RWPE2 (cell line): ENCODE measurements at regions not wholly inside any gene's neighbourhood (a gene's known extent, or its start where the extent isn't known, plus 50 kb on each side); places are given as distances from the start of the nearest gene placed in this dataset.
"Not testable (repeated sequence)": the region's sequence is repeated elsewhere in the genome, so short reads cannot be mapped to it uniquely, and the experiment has no call there.

Source experiments
- ATAC-seq: fragments of 200-7000 bp; cut with Tn5 transposase; 3 replicates; pipeline ENCODE4 v1.9.1; 2021; ENCODE audit warnings: low read depth
- DNase-seq: peaks from one replicate; pipeline ENCODE4 v3.0.0-alpha.2; 2020; ENCODE audit warnings: low spot score
- H3K27ac ChIP-seq: fragments of 450-650 bp; 2 replicates; pipeline ENCODE4 v1.5.1; 2017; ENCODE audit warnings: mild to moderate bottlenecking; ENCODE audit not compliant: poor library complexity, severe bottlenecking
- H3K27me3 ChIP-seq: fragments of 250-450 bp; sonication (Bioruptor Pico); 2 replicates; pipeline ENCODE4 v1.5.1; 2021; ENCODE audit warnings: mild to moderate bottlenecking, moderate library complexity; ENCODE audit not compliant: insufficient read depth, poor library complexity, severe bottlenecking
- H3K36me3 ChIP-seq: fragments of 250-450 bp; sonication (Bioruptor Pico); 2 replicates; pipeline ENCODE4 v1.5.1; 2020; ENCODE audit warnings: low read depth, mild to moderate bottlenecking, moderate library complexity
- H3K4me1 ChIP-seq: fragments of 250-450 bp; sonication (Bioruptor Pico); 2 replicates; pipeline ENCODE4 v1.5.1; 2021; ENCODE audit warnings: mild to moderate bottlenecking, moderate library complexity; ENCODE audit not compliant: insufficient read depth, poor library complexity, severe bottlenecking
- H3K4me3 ChIP-seq: fragments of 250-450 bp; sonication (Bioruptor Pico); 2 replicates; pipeline ENCODE4 v1.5.1; 2021; ENCODE audit warnings: mild to moderate bottlenecking, moderate library complexity; ENCODE audit not compliant: severe bottlenecking
- H3K9me3 ChIP-seq: fragments of 250-450 bp; sonication (Bioruptor Pico); 2 replicates; pipeline ENCODE4 v1.5.1; 2021; ENCODE audit warnings: mild to moderate bottlenecking, moderate library complexity; ENCODE audit not compliant: severe bottlenecking
- CTCF ChIP-seq: fragments of 450-650 bp; IDR thresholded peaks from one replicate; pipeline ENCODE4 v1.5.1; 2017; ENCODE audit warnings: mild to moderate bottlenecking, moderate library complexity; ENCODE audit not compliant: poor library complexity, severe bottlenecking

- not testable (repeated sequence) for H3K9me3 ChIP-seq
- ATAC-seq: peak; percentile 25; the same call in 1 of the 3 replicates
These were observed 56.2 kb upstream of the TFPI start for GRCh38 chr2:187610450-187610849.

GRCh38 chr2:187612857-187613256, 58.6 kb upstream of the TFPI start:
- H3K4me3 ChIP-seq: no peak overlapping the region
- no peaks in the 10 kb centered on the region for H3K4me1 ChIP-seq
- TF ChIP-seq CTCF: no peak
- H3K9me3 ChIP-seq: peaks cover 2% of the 10 kb centered on the region
- no peak overlapping the region for H3K27ac ChIP-seq
- H3K36me3 ChIP-seq: no peaks in the 10 kb centered on the region
- DNase-seq: no peak
- H3K27me3 ChIP-seq: no peaks in the 10 kb centered on the region
- ATAC-seq: no peak

More at GRCh38 chr2:187610450-187610849, 56.2 kb upstream of the TFPI start:
- not testable (repeated sequence) for H3K4me3 ChIP-seq, DNase-seq, H3K4me1 ChIP-seq, H3K27ac ChIP-seq, H3K27me3 ChIP-seq, H3K36me3 ChIP-seq

- H3K27me3 ChIP-seq: no peaks in the 10 kb centered on the region
- no peaks in the 10 kb centered on the region for H3K4me1 ChIP-seq
- no peak overlapping the region for H3K4me3 ChIP-seq
- no peak for TF ChIP-seq CTCF
- H3K9me3 ChIP-seq: peaks cover 2% of the 10 kb centered on the region
- no peak overlapping the region for H3K27ac ChIP-seq
- ATAC-seq: no peak
- no peaks in the 10 kb centered on the region for H3K36me3 ChIP-seq
- no peak for DNase-seq
These were observed 60.5 kb upstream of the TFPI start for GRCh38 chr2:187614756-187615155.

- no peak overlapping the region for H3K4me3 ChIP-seq
- no peaks in the 10 kb centered on the region for H3K27me3 ChIP-seq
- DNase-seq (no peak), ATAC-seq (no peak)
- H3K4me1 ChIP-seq: no peaks in the 10 kb centered on the region
- peaks cover 2% of the 10 kb centered on the region for H3K9me3 ChIP-seq
- TF ChIP-seq CTCF: no peak
- H3K36me3 ChIP-seq: no peaks in the 10 kb centered on the region
- no peak overlapping the region for H3K27ac ChIP-seq
These were observed 61.1 kb upstream of the TFPI start for GRCh38 chr2:187615364-187615763.

- no peak overlapping the region for H3K4me3 ChIP-seq
- H3K36me3 ChIP-seq: no peaks in the 10 kb centered on the region
- ATAC-seq (no peak), DNase-seq (no peak)
- no peak overlapping the region for H3K27ac ChIP-seq
- no peaks in the 10 kb centered on the region for H3K27me3 ChIP-seq
- peaks cover 2% of the 10 kb centered on the region for H3K9me3 ChIP-seq
- TF ChIP-seq CTCF: no peak
- H3K4me1 ChIP-seq: no peaks in the 10 kb centered on the region
These were observed 61.7 kb upstream of the TFPI start for GRCh38 chr2:187615902-187616301.
